GM12878 (cell line): ENCODE measurements at regions not wholly inside any gene's neighbourhood (a gene's known extent, or its start where the extent isn't known, plus 50 kb on each side); places are given as distances from the start of the nearest gene placed in this dataset.

Experiments
- ATAC-seq: fragments of 200-7000 bp; cut with Tn5 transposase; 3 replicates; pipeline ENCODE4 v1.9.1; 2020; ENCODE audit warnings: mild to moderate bottlenecking, moderate library complexity
- BruUV-seq: library from RNA; stranded (reverse); fragments of 400-500 nt; replicated peaks from 2 replicates; lab custom pipeline; 2021; lab: Mats Ljungman, UMichigan
- CTCF ChIA-PET: fragments of 300-600 bp; sonication (Branson Sonifier 250); formaldehyde crosslinking; extraction: SDS; loops from one replicate; lab custom pipeline; 2021; ENCODE audit warnings: inconsistent platforms; lab: Yijun Ruan, JAX
- POLR2A ChIA-PET: fragments of 350-600 bp; formaldehyde crosslinking; extraction: SDS; loops from one replicate; lab custom pipeline; 2021; ENCODE audit warnings: inconsistent platforms; lab: Charles Lee
- RAD21 ChIA-PET: fragments of 300-600 bp; sonication (Branson Sonifier 250); formaldehyde crosslinking; loops from one replicate; lab custom pipeline; 2023; ENCODE audit warnings: antibody characterized with exemption; ENCODE audit not compliant: unreplicated experiment; lab: Charles Lee
- SMC1A ChIA-PET: fragments of 300-600 bp; sonication (Branson Sonifier 250); formaldehyde crosslinking; loops from one replicate; lab custom pipeline; 2023; ENCODE audit not compliant: unreplicated experiment, uncharacterized antibody; lab: Charles Lee
- DNase-seq: peaks from one replicate; pipeline ENCODE4 v3.0.0-alpha.2; 2011; ENCODE audit warnings: low read depth, low spot score
- FAIRE-seq: peaks from 3 replicates; lab custom pipeline; 2011; peaks lifted over from hg19 to GRCh38; lab: Jason Lieb, UNC
- H2AFZ ChIP-seq: 2 replicates; pipeline ENCODE4 v1.6.0; 2011; ENCODE audit warnings: low read depth, low read length, control low read depth; ENCODE audit not compliant: control insufficient read depth
- H3K27ac ChIP-seq: 2 replicates; pipeline ENCODE4 v1.5.1; 2011; ENCODE audit warnings: control low read depth; ENCODE audit not compliant: control insufficient read depth, insufficient read depth
- H3K27me3 ChIP-seq, 2 experiments: replicated peaks in 1 of 2; 2 replicates each; pipeline versions ENCODE4 v1.6.0 to v1.6.1; 2011; ENCODE audit warnings: low read length in 1 of 2; ENCODE audit not compliant: control insufficient read depth in 2 of 2, insufficient read depth in 2 of 2
- H3K36me3 ChIP-seq, 2 experiments: 2 replicates each; pipeline ENCODE4 v1.5.1; 2011; ENCODE audit warnings: low read length in 1 of 2; ENCODE audit not compliant: control insufficient read depth in 2 of 2, insufficient read depth in 2 of 2
- H3K4me1 ChIP-seq: 2 replicates; pipeline ENCODE4 v1.6.1; 2011; ENCODE audit warnings: mild to moderate bottlenecking, low read length, moderate library complexity, mixed read lengths; ENCODE audit not compliant: control insufficient read depth, insufficient read depth
- H3K4me2 ChIP-seq: 2 replicates; pipeline ENCODE4 v1.6.0; 2011; ENCODE audit warnings: control low read depth; ENCODE audit not compliant: control insufficient read depth, insufficient read depth
- H3K4me3 ChIP-seq: fragments of 200-600 bp; sonication (generic); 2 replicates; pipeline ENCODE4 v1.5.1; 2016
- H3K79me2 ChIP-seq: 2 replicates; pipeline ENCODE4 v1.6.0; 2011; ENCODE audit warnings: low read length; ENCODE audit not compliant: control insufficient read depth, insufficient read depth
- H3K9ac ChIP-seq: 2 replicates; pipeline ENCODE4 v1.8.0; 2011; ENCODE audit warnings: low read length, control low read depth, mixed read lengths; ENCODE audit not compliant: control insufficient read depth, insufficient read depth
- H3K9me3 ChIP-seq: replicated peaks from 3 replicates; pipeline ENCODE4 v1.5.1; 2011; ENCODE audit warnings: mild to moderate bottlenecking, low read length; ENCODE audit not compliant: control insufficient read depth, insufficient read depth
- H4K20me1 ChIP-seq: 2 replicates; pipeline ENCODE4 v1.6.0; 2011; ENCODE audit not compliant: control insufficient read depth, insufficient read depth
- EED ChIP-seq: sonication (generic); IDR thresholded peaks from 2 replicates; pipeline ENCODE4 v1.6.1; 2016; ENCODE audit warnings: antibody characterized with exemption, low read depth
- EP300 ChIP-seq, 2 experiments: fragments of 150-350 bp in 1 of 2; IDR thresholded peaks; 2 replicates each; pipeline ENCODE4 v1.6.1; 2011 to 2012; ENCODE audit warnings: low read depth in 2 of 2, low read length in 2 of 2, borderline replicate concordance in 1 of 2, improper control_type of control experiment in 1 of 2, inconsistent platforms in 1 of 2; ENCODE audit not compliant: control insufficient read depth in 1 of 2
- HCFC1 ChIP-seq: fragments of 150-350 bp; IDR thresholded peaks from 2 replicates; pipeline ENCODE4 v1.6.1; 2014; ENCODE audit warnings: low read length
- MXI1 ChIP-seq: fragments of 150-350 bp; IDR thresholded peaks from 2 replicates; pipeline ENCODE4 v1.6.1; 2011; ENCODE audit warnings: low read depth, mild to moderate bottlenecking, inconsistent platforms, low read length, improper control_type of control experiment
- PAX5 ChIP-seq: IDR thresholded peaks from 2 replicates; pipeline ENCODE4 v1.6.1; 2011; ENCODE audit warnings: low read depth, low read length, borderline replicate concordance
- POLR2AphosphoS2 ChIP-seq: IDR thresholded peaks from 2 replicates; pipeline ENCODE4 v1.6.1; 2011; ENCODE audit warnings: low read depth, mild to moderate bottlenecking, low read length, improper control_type of control experiment, moderate library complexity
- POU2F2 ChIP-seq: IDR thresholded peaks from 3 replicates; pipeline ENCODE4 v1.6.1; 2011; ENCODE audit warnings: low read depth, mild to moderate bottlenecking, low read length, borderline replicate concordance
- SIX5 ChIP-seq: IDR thresholded peaks from 2 replicates; pipeline ENCODE4 v1.6.1; 2011; ENCODE audit warnings: mild to moderate bottlenecking, low read depth, low read length, moderate library complexity; ENCODE audit not compliant: severe bottlenecking
- SPI1 ChIP-seq: IDR thresholded peaks from 2 replicates; pipeline ENCODE4 v1.6.1; 2011; ENCODE audit warnings: low read depth, mild to moderate bottlenecking, low read length, moderate library complexity, borderline replicate concordance; ENCODE audit not compliant: insufficient read depth
- SREBF2 ChIP-seq: IDR thresholded peaks from 2 replicates; pipeline ENCODE4 v1.6.1; 2012; ENCODE audit warnings: mild to moderate bottlenecking, low read length
- TAF1 ChIP-seq: IDR thresholded peaks from 2 replicates; pipeline ENCODE4 v1.6.1; 2011; ENCODE audit warnings: mild to moderate bottlenecking, low read depth, low read length, borderline replicate concordance
- TBL1XR1 ChIP-seq: IDR thresholded peaks from 2 replicates; pipeline ENCODE4 v1.6.1; 2012; ENCODE audit warnings: low read depth, low read length, improper control_type of control experiment
- WRNIP1 ChIP-seq: IDR thresholded peaks from 2 replicates; pipeline ENCODE4 v1.6.1; 2011; ENCODE audit warnings: low read depth, low read length, improper control_type of control experiment, borderline replicate concordance
- ZNF217 ChIP-seq: fragments of 450-650 bp; IDR thresholded peaks from 2 replicates; pipeline ENCODE4 v1.6.1; 2017; ENCODE audit warnings: antibody characterized with exemption, mild to moderate bottlenecking
- ZNF24 ChIP-seq: fragments of 450-650 bp; IDR thresholded peaks from 2 replicates; pipeline ENCODE4 v1.6.1; 2017; ENCODE audit warnings: antibody characterized with exemption, mild to moderate bottlenecking
- ZNF274 ChIP-seq: IDR thresholded peaks from one replicate; pipeline ENCODE4 v1.8.0; 2011; ENCODE audit not compliant: insufficient read length, insufficient read depth
- ZZZ3 ChIP-seq: IDR thresholded peaks from 2 replicates; pipeline ENCODE4 v1.6.1; 2011; ENCODE audit warnings: low read depth; ENCODE audit not compliant: control insufficient read depth, insufficient read length
- WGBS: methylation state at CpG from one replicate; pipeline ENCODE4 v1.1.6; 2016; ENCODE audit warnings: low lambda C conversion rate; ENCODE audit not compliant: insufficient replicate concordance, insufficient coverage; ENCODE audit errors: missing lambda C conversion rate; 5-methylcytosine and 5-hydroxymethylcytosine counted together
- in situ Hi-C: fragments of 300-500 bp; cut with MboI; formaldehyde crosslinking; loops from 9 replicates; pipeline ENCODE4 v1.14.3; 2018; ENCODE audit warnings: mixed read lengths
- intact Hi-C: fragments of 100-400 bp; cut with micrococcal nuclease; formaldehyde crosslinking; loops from one replicate; pipeline ENCODE4 v1.14.2; 2022; ENCODE audit not compliant: unreplicated experiment
- TF ChIP-seq, protein P1 (sequence below): IDR thresholded peaks from 2 replicates; pipeline ENCODE4 v1.6.1; 2011; ENCODE audit warnings: low read depth, mild to moderate bottlenecking, low read length, moderate library complexity, borderline replicate concordance; ENCODE audit errors: extremely low read depth
- TF ChIP-seq, protein P2 (sequence below): fragments of 150-350 bp; IDR thresholded peaks from 2 replicates; pipeline ENCODE4 v1.6.1; 2016; ENCODE audit warnings: low read depth, low read length

DNA sequence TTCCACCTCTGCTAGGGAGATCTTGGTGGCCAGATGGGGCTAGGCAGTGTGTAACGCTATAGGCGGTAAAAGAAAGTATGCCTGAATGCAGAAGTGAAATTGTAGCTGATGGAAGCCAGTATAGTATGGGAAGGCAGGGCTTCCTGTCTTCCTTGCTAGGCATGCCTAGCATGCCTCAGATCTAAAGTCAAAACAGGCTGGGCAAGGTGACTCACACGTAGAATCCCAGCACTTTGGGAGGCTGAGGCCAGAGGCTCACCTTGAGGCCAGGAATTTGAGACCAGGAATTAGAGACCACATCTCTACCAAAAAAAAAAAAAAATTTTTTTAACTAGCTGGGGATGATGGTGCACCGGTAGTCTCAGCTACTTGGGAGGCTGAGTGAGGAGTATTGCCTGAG, 281.7 kb upstream of the MTNR1B start (continued):
- no peak for TF ChIP-seq HCFC1

DNA sequence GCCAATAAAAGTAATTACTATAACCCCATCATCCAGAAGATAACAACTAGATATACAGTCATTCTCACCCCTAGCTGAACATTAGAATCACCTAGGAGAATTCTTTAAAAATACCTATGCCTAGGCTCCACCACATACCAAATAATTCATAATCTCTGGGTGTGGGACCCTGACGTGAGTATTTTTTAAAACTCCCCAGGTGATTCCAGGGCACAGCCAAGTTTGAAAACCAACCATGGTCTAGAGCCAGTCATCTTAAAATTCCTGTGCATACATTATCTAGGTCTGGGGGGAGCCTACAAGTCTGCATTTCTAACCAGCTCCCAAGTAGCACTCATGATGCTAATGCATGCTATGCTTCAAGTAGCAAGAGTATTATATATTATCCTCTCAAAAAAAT, 281.0 kb upstream of the MTNR1B start:
- RAD21 ChIA-PET = no interaction called here
- H2AFZ ChIP-seq = no peak overlapping the region
- ATAC-seq = no peak
- H3K27me3 ChIP-seq = no peaks in the 10 kb centered on the region
- H3K36me3 ChIP-seq = no peaks in the 10 kb centered on the region
- 0% methylated on average over 1 of the region's 1 CpG for WGBS
- CTCF ChIA-PET = no interaction called here
- H3K9me3 ChIP-seq = no peaks in the 10 kb centered on the region
- FAIRE-seq = no peak
- POLR2A ChIA-PET = interaction anchor here (0.6 kb wide), 1 partner anchor 13 kb away, joined by 3 read pairs; no protein-coding TSS in a partner anchor
- BruUV-seq = no TSS peak
- intact Hi-C loops (no loop called here), in situ Hi-C loops (no loop called here)
- H3K79me2 ChIP-seq = no peaks in the 10 kb centered on the region
- H3K4me2 ChIP-seq = no peak overlapping the region
- SMC1A ChIA-PET = no interaction called here
- H3K4me1 ChIP-seq = no peaks in the 10 kb centered on the region
- no peaks in the 10 kb centered on the region for H4K20me1 ChIP-seq
- no peak overlapping the region for H3K4me3 ChIP-seq
- TF ChIP-seq, protein P1, sequence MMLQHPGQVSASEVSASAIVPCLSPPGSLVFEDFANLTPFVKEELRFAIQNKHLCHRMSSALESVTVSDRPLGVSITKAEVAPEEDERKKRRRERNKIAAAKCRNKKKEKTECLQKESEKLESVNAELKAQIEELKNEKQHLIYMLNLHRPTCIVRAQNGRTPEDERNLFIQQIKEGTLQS = no peak
- TF ChIP-seq TAF1 = no peak
- no peak for TF ChIP-seq WRNIP1
- TF ChIP-seq POLR2AphosphoS2 = no peak
- no peak for TF ChIP-seq ZZZ3
- no peak for TF ChIP-seq ZNF274
- TF ChIP-seq, protein P2, sequence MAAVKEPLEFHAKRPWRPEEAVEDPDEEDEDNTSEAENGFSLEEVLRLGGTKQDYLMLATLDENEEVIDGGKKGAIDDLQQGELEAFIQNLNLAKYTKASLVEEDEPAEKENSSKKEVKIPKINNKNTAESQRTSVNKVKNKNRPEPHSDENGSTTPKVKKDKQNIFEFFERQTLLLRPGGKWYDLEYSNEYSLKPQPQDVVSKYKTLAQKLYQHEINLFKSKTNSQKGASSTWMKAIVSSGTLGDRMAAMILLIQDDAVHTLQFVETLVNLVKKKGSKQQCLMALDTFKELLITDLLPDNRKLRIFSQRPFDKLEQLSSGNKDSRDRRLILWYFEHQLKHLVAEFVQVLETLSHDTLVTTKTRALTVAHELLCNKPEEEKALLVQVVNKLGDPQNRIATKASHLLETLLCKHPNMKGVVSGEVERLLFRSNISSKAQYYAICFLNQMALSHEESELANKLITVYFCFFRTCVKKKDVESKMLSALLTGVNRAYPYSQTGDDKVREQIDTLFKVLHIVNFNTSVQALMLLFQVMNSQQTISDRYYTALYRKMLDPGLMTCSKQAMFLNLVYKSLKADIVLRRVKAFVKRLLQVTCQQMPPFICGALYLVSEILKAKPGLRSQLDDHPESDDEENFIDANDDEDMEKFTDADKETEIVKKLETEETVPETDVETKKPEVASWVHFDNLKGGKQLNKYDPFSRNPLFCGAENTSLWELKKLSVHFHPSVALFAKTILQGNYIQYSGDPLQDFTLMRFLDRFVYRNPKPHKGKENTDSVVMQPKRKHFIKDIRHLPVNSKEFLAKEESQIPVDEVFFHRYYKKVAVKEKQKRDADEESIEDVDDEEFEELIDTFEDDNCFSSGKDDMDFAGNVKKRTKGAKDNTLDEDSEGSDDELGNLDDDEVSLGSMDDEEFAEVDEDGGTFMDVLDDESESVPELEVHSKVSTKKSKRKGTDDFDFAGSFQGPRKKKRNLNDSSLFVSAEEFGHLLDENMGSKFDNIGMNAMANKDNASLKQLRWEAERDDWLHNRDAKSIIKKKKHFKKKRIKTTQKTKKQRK = no peak
- TF ChIP-seq EP300 (IDR thresholded peaks at IDR 0.05; ENCODE audit: borderline replicate concordance in 1 of 2, control insufficient read depth in 1 of 2, low read depth in 2 of 2, low read length in 2 of 2) = no peak
- TF ChIP-seq TBL1XR1 = no peak
- no peak for TF ChIP-seq PAX5
- TF ChIP-seq SREBF2 = no peak
- TF ChIP-seq SIX5 = no peak
- no peak for TF ChIP-seq ZNF24
- no peak for TF ChIP-seq ZNF217
- no peak for TF ChIP-seq MXI1
- no peak for TF ChIP-seq POU2F2
- no peak for TF ChIP-seq SPI1
- no peak for TF ChIP-seq EED
- no peak overlapping the region for H3K9ac ChIP-seq
- DNase-seq = no peak
- no peak overlapping the region for H3K27ac ChIP-seq
